Spleen (tissue), 7 donors: ENCODE measurements at regions not wholly inside any gene's neighbourhood (a gene's known extent, or its start where the extent isn't known, plus 50 kb on each side); places are given as distances from the start of the nearest gene placed in this dataset.

Experiments
- CTCF ChIP-seq, 11 experiments: fragments of 200-600 bp in 7 of 11; fragments of 450-650 bp in 4 of 11; sonication (generic) in 4 of 11; IDR thresholded peaks in 8 of 11; conservative IDR thresholded peaks in 3 of 11; 1 replicate in 7 of 11; 2 replicates in 4 of 11; pipeline versions ENCODE4 v1.4.0 to v1.8.0; 2016 to 2021; ENCODE audit warnings: antibody characterized with exemption in 11 of 11, inconsistent platforms in 4 of 11, mild to moderate bottlenecking in 1 of 11
- POLR2A ChIP-seq, 3 donors: fragments of 450-650 bp; IDR thresholded peaks; one replicate each; pipeline ENCODE4 v1.5.1; 2017; ENCODE audit warnings: antibody characterized with exemption in 3 of 3, mild to moderate bottlenecking in 1 of 3
- donor health status: DM: no; HTN: no; CAD: no; lungs with moderate emphysema.
- donor health status: DM: no; HTN: no; CAD: no.
- donor health status: DM: no; HTN: no; CAD: no.

GRCh38 chr1:208748387-208749165 lies 504.4 kb upstream of the PLXNA2 start:
- TF ChIP-seq CTCF (IDR thresholded peaks at IDR 0.05 in 8 of 11, conservative IDR thresholded peaks at IDR 0.05 in 3 of 11) = no peak
- no peak for TF ChIP-seq POLR2A (IDR thresholded peaks at IDR 0.05)
